ENCODE measurements at regions not wholly inside any gene's neighbourhood (a gene's known extent, or its start where the extent isn't known, plus 50 kb on each side); places are given as distances from the start of the nearest gene placed in this dataset.

- H3K9me3 ChIP-seq (ENCODE audit: control insufficient read depth, low read length), result peaks cover 17% of the 10 kb centered on the region
- peaks cover 9% of the 10 kb centered on the region for H3K4me1 ChIP-seq (ENCODE audit: control insufficient read depth, insufficient read depth, low read length)
- Mint-ChIP-seq H3K27me3 (ENCODE audit: insufficient read depth) (no peaks in the 10 kb centered on the region), H3K9me3 (peaks cover 4% of the 10 kb centered on the region), H3K4me1 (peaks cover 15% of the 10 kb centered on the region), H3K36me3 (ENCODE audit: low read depth) (no peaks in the 10 kb centered on the region), H3K4me3 (no peak overlapping the region), H3K27ac (no peak overlapping the region)
- no peaks in the 10 kb centered on the region for H3K27me3 ChIP-seq (ENCODE audit: control insufficient read depth, insufficient read depth, low read length, poor library complexity, severe bottlenecking)
- TF ChIP-seq, protein P1, sequence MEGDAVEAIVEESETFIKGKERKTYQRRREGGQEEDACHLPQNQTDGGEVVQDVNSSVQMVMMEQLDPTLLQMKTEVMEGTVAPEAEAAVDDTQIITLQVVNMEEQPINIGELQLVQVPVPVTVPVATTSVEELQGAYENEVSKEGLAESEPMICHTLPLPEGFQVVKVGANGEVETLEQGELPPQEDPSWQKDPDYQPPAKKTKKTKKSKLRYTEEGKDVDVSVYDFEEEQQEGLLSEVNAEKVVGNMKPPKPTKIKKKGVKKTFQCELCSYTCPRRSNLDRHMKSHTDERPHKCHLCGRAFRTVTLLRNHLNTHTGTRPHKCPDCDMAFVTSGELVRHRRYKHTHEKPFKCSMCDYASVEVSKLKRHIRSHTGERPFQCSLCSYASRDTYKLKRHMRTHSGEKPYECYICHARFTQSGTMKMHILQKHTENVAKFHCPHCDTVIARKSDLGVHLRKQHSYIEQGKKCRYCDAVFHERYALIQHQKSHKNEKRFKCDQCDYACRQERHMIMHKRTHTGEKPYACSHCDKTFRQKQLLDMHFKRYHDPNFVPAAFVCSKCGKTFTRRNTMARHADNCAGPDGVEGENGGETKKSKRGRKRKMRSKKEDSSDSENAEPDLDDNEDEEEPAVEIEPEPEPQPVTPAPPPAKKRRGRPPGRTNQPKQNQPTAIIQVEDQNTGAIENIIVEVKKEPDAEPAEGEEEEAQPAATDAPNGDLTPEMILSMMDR (conservative IDR thresholded peaks at IDR 0.05), result no peak
- H3K9ac ChIP-seq (ENCODE audit: extremely low read depth, low read length, poor library complexity, severe bottlenecking), result no peak overlapping the region
- 83 to 89% methylated on average over 1 of the region's 1 CpG for WGBS, 2 experiments (ENCODE audit: insufficient coverage in 1 of 2, insufficient read length in 1 of 2)
- DNase-seq, result no peak
- no peak overlapping the region for H3K4me3 ChIP-seq (ENCODE audit: low read length)
- H3K27ac ChIP-seq (ENCODE audit: low read depth, low read length), result no peak overlapping the region
- H3K36me3 ChIP-seq (ENCODE audit: control insufficient read depth, insufficient read depth, low read length), result no peaks in the 10 kb centered on the region
Measured at GRCh38 chr10:121418126-121418777, 180.0 kb downstream of the FGFR2 start.

GRCh38 chr10:121420006-121420405 lies 178.2 kb downstream of the FGFR2 start:
- H3K36me3 Mint-ChIP-seq (ENCODE audit: low read depth), result no peaks in the 10 kb centered on the region
- 70 to 89% methylated on average over 2 to 3 of the region's 3 CpGs for whole genome bisulfite sequencing, 2 experiments (ENCODE audit: insufficient coverage in 1 of 2, insufficient read length in 1 of 2)
- Histone ChIP-seq H3K9me3 (ENCODE audit: control insufficient read depth, low read length) (peaks cover 12% of the 10 kb centered on the region), H3K36me3 (ENCODE audit: control insufficient read depth, insufficient read depth, low read length) (no peaks in the 10 kb centered on the region), H3K4me3 (ENCODE audit: low read length) (no peak overlapping the region), H3K9ac (ENCODE audit: extremely low read depth, low read length, poor library complexity, severe bottlenecking) (no peak overlapping the region), H3K27ac (ENCODE audit: low read depth, low read length) (no peak overlapping the region), H3K4me1 (ENCODE audit: control insufficient read depth, insufficient read depth, low read length) (peaks cover 9% of the 10 kb centered on the region), H3K27me3 (ENCODE audit: control insufficient read depth, insufficient read depth, low read length, poor library complexity, severe bottlenecking) (no peaks in the 10 kb centered on the region)
- TF ChIP-seq, protein P1 (conservative IDR thresholded peaks at IDR 0.05), result no peak
- H3K9me3 Mint-ChIP-seq, result peaks cover 4% of the 10 kb centered on the region
- no peak overlapping the region for H3K4me3 Mint-ChIP-seq
- no peaks in the 10 kb centered on the region for H3K27me3 Mint-ChIP-seq (ENCODE audit: insufficient read depth)
- peaks cover 15% of the 10 kb centered on the region for H3K4me1 Mint-ChIP-seq
- DNase-seq, result no peak
- no peak overlapping the region for H3K27ac Mint-ChIP-seq

GRCh38 chr10:121422096-121422495 lies 176.1 kb downstream of the FGFR2 start:
- no peaks in the 10 kb centered on the region for H3K27me3 Mint-ChIP-seq (ENCODE audit: insufficient read depth)
- WGBS, 2 experiments (ENCODE audit: insufficient coverage in 1 of 2, insufficient read length in 1 of 2), result 94 to 100% methylated on average over 6 to 7 of the region's 7 CpGs

More at GRCh38 chr10:121422096-121422495, 176.1 kb downstream of the FGFR2 start:
- no peak for DNase-seq
- H3K4me3 Mint-ChIP-seq, result no peak overlapping the region
- Histone ChIP-seq H3K9ac (ENCODE audit: extremely low read depth, low read length, poor library complexity, severe bottlenecking) (no peak overlapping the region), H3K27me3 (ENCODE audit: control insufficient read depth, insufficient read depth, low read length, poor library complexity, severe bottlenecking) (no peaks in the 10 kb centered on the region), H3K4me1 (ENCODE audit: control insufficient read depth, insufficient read depth, low read length) (peaks cover 9% of the 10 kb centered on the region), H3K27ac (ENCODE audit: low read depth, low read length) (no peak overlapping the region), H3K4me3 (ENCODE audit: low read length) (no peak overlapping the region), H3K9me3 (ENCODE audit: control insufficient read depth, low read length) (peaks cover 12% of the 10 kb centered on the region), H3K36me3 (ENCODE audit: control insufficient read depth, insufficient read depth, low read length) (no peaks in the 10 kb centered on the region)
- H3K9me3 Mint-ChIP-seq, result peaks cover 4% of the 10 kb centered on the region
- no peak overlapping the region for H3K27ac Mint-ChIP-seq
- peaks cover 15% of the 10 kb centered on the region for H3K4me1 Mint-ChIP-seq
- H3K36me3 Mint-ChIP-seq (ENCODE audit: low read depth), result no peaks in the 10 kb centered on the region
- TF ChIP-seq, protein P1 (conservative IDR thresholded peaks at IDR 0.05), result no peak
